HT-29 (cell line): ENCODE measurements at regions not wholly inside any gene's neighbourhood (a gene's known extent, or its start where the extent isn't known, plus 50 kb on each side); places are given as distances from the start of the nearest gene placed in this dataset.
A peak's percentile ranks its signal among the peaks of the same experiment; 100 is the strongest.

Experiments
- DNase-seq: peaks from one replicate; pipeline ENCODE4 v3.0.0-alpha.2; 2015; ENCODE audit warnings: low spot score

- DNase-seq: no peak
Measured at GRCh38 chr15:93438310-93438709, 349.3 kb upstream of the RGMA start.

GRCh38 chr15:93432474-93432873 is 343.5 kb upstream of the RGMA start:
- no peak for DNase-seq

GRCh38 chr15:93428807-93429351 is 339.9 kb upstream of the RGMA start:
- DNase-seq: no peak

- DNase-seq: no peak
Measured at GRCh38 chr15:93428150-93428549, 339.1 kb upstream of the RGMA start.

GRCh38 chr15:93424131-93424530 is 335.1 kb upstream of the RGMA start:
- DNase-seq: no peak

GRCh38 chr15:93422476-93422875 is 333.5 kb upstream of the RGMA start:
- DNase-seq: no peak

- DNase-seq: no peak
Measured at GRCh38 chr15:93420477-93420876, 331.5 kb upstream of the RGMA start.

GRCh38 chr15:93420050-93420452 is 331.0 kb upstream of the RGMA start:
- peak; percentile 8 for DNase-seq

- DNase-seq: no peak
Measured at GRCh38 chr15:93418566-93418965, 329.6 kb upstream of the RGMA start.

GRCh38 chr15:93417631-93418030 is 328.6 kb upstream of the RGMA start:
- DNase-seq: no peak

- DNase-seq: no peak
Measured at GRCh38 chr15:93417156-93417555, 328.1 kb upstream of the RGMA start.

GRCh38 chr15:93415576-93415975 is 326.6 kb upstream of the RGMA start:
- DNase-seq: no peak

GRCh38 chr15:93414576-93415231 is 325.7 kb upstream of the RGMA start:
- no peak for DNase-seq

- DNase-seq: no peak
Measured at GRCh38 chr15:93413745-93414144, 324.7 kb upstream of the RGMA start.

- DNase-seq: no peak
Measured at GRCh38 chr15:93399121-93399520, 310.1 kb upstream of the RGMA start.

GRCh38 chr15:93389211-93389610 is 300.2 kb upstream of the RGMA start:
- no peak for DNase-seq

GRCh38 chr15:93384886-93385285 is 295.9 kb upstream of the RGMA start:
- DNase-seq: no peak

- no peak for DNase-seq
Measured at GRCh38 chr15:93382200-93382820, 293.3 kb upstream of the RGMA start.

- no peak for DNase-seq
Measured at GRCh38 chr15:93378558-93378957, 289.5 kb upstream of the RGMA start.

- no peak for DNase-seq
Measured at GRCh38 chr15:93372865-93373223, 283.8 kb upstream of the RGMA start.

- no peak for DNase-seq
Measured at GRCh38 chr15:93372208-93372864, 283.3 kb upstream of the RGMA start.

GRCh38 chr15:93366387-93367100 is 277.5 kb upstream of the RGMA start:
- no peak for DNase-seq
